Bronchial epithelial cell (primary cell): ENCODE measurements at regions not wholly inside any gene's neighbourhood (a gene's known extent, or its start where the extent isn't known, plus 50 kb on each side); places are given as distances from the start of the nearest gene placed in this dataset.

Source experiments
- DNase-seq: peaks from one replicate; pipeline ENCODE4 v3.0.0-alpha.2; 2010; ENCODE audit warnings: low read depth
- FAIRE-seq: peaks from 2 replicates; lab custom pipeline; 2011; peaks lifted over from hg19 to GRCh38; lab: Jason Lieb, UNC
- H3K27me3 ChIP-seq: 2 replicates; pipeline ENCODE4 v1.5.1; 2011; ENCODE audit warnings: low read length; ENCODE audit not compliant: control insufficient read depth, insufficient read depth
- H3K36me3 ChIP-seq: 2 replicates; pipeline ENCODE4 v1.5.1; 2011; ENCODE audit warnings: low read length; ENCODE audit not compliant: control insufficient read depth, insufficient read depth
- H3K4me3 ChIP-seq: 2 replicates; pipeline ENCODE4 v1.5.1; 2011; ENCODE audit warnings: mild to moderate bottlenecking, low read depth, low read length, control low read depth
- TF ChIP-seq, protein P1 (sequence below): IDR thresholded peaks from 2 replicates; pipeline ENCODE4 v1.5.1; 2011; ENCODE audit warnings: mild to moderate bottlenecking, moderate library complexity, low read length, control low read depth, inconsistent platforms; ENCODE audit not compliant: insufficient read depth, severe bottlenecking

DNA sequence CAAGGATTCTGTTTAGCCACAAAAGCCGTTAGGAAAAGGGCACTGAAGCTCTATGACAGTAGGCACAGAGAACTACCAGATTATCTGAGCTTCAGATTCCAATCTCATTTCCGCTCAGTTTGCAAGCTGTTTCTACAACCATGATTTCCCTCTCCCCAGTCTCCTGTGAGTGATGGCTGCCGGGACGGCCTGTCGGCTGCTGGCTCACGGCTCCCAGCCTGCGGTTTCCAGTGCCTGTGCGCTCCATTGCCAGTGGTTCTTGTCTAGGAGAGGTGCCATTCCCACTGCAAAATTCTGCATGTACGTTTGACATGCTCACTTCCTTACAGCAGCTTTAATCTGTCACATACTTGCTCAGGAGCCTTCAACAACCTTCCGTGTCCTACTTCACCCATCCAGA, 429.1 kb upstream of the FRG1 start:
- FAIRE-seq (no peak), DNase-seq (no peak)
- no peaks in the 10 kb centered on the region for H3K36me3 ChIP-seq
- H3K27me3 ChIP-seq = no peaks in the 10 kb centered on the region
- TF ChIP-seq, protein P1, sequence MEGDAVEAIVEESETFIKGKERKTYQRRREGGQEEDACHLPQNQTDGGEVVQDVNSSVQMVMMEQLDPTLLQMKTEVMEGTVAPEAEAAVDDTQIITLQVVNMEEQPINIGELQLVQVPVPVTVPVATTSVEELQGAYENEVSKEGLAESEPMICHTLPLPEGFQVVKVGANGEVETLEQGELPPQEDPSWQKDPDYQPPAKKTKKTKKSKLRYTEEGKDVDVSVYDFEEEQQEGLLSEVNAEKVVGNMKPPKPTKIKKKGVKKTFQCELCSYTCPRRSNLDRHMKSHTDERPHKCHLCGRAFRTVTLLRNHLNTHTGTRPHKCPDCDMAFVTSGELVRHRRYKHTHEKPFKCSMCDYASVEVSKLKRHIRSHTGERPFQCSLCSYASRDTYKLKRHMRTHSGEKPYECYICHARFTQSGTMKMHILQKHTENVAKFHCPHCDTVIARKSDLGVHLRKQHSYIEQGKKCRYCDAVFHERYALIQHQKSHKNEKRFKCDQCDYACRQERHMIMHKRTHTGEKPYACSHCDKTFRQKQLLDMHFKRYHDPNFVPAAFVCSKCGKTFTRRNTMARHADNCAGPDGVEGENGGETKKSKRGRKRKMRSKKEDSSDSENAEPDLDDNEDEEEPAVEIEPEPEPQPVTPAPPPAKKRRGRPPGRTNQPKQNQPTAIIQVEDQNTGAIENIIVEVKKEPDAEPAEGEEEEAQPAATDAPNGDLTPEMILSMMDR = no peak
- no peak overlapping the region for H3K4me3 ChIP-seq

DNA sequence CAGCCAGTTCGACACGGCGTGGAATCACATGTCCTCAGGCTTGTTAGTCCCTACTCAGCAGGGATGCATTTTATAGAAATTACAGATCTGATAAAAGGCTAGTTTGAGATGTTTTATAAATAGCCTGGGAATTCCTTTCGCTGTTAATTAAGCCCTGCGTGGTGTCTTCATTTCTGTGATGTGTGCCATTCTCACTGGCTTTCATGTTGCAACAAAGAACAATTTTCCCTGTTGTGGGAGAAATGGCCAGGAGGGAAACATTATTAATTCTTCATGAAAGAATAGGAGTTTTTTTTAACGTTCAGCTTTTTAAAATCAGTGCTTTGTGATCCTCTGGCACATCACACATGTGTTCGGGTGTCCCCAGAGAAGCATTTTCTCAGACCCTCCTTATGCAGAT, 427.3 kb upstream of the FRG1 start:
- Histone ChIP-seq H3K27me3 (no peaks in the 10 kb centered on the region), H3K36me3 (no peaks in the 10 kb centered on the region), H3K4me3 (no peak overlapping the region)
- FAIRE-seq (no peak), DNase-seq (no peak)
- TF ChIP-seq, protein P1 = no peak

DNA sequence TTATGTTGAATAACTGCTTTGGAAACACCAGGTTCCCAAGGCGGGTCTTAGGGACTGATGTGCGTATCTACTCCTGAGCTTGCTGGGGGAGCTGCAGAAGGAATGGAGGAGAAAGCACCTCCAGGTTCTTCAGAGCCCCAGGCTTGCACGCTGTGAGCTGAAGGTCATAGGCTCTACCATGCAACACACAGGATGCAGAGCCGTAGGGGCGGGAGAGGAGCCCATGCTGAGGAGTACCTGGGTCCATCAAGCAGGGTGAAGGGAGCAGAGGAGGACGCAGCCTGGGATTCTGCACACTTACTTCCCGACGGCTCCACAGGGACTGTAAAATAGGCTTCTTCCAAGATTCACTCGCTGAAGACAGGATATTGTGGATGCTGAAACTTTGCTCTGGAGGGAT, 426.5 kb upstream of the FRG1 start:
- DNase-seq = no peak
- TF ChIP-seq, protein P1 = no peak

DNA sequence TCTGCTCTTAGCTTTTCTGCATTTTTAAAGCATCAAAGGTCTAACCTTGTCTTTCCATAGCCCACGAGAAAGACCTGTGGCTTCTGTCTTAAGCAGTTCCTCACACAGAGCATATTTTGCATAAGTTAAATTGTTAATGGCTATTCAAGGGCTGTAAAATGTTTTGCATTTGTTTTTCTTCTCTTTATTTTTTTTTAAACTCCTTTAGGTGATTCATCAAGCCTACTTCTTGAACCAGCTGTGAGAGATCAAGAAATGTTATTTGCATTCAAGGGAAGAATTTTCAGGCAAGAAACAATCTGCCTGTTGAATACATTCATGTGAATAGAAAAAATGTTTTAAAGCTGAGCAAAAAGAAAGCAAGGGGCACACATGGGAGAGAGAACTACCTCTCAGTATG, 423.8 kb upstream of the FRG1 start:
- no peaks in the 10 kb centered on the region for H3K27me3 ChIP-seq
- FAIRE-seq = no peak
- H3K4me3 ChIP-seq = no peak overlapping the region
- no peaks in the 10 kb centered on the region for H3K36me3 ChIP-seq
- TF ChIP-seq, protein P1 = no peak
- no peak for DNase-seq

More for the DNA sequence above, 426.5 kb upstream of the FRG1 start:
- Histone ChIP-seq H3K36me3 (no peaks in the 10 kb centered on the region), H3K27me3 (no peaks in the 10 kb centered on the region), H3K4me3 (no peak overlapping the region)
- FAIRE-seq = no peak

DNA sequence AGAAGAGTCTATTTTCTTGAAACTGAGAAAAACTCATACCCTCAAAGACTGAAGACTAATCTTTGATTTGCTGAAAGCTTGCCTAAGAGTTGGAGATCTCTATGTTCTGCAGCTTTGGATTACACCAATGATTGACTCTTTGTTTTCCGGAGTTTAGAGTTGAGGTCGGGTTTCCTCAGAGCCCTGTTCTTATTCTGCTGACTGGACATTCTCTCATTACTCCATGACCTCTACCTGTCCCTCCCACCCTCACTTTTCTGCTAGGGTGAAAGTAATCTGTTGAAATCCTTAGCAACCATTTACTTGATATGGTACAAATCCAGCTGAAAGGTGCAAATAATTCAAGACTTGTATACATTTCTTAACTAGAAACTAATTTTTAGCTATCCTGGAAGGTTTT, 421.5 kb upstream of the FRG1 start:
- no peak for FAIRE-seq
- no peak overlapping the region for H3K4me3 ChIP-seq
- TF ChIP-seq, protein P1 = no peak
- no peaks in the 10 kb centered on the region for H3K36me3 ChIP-seq
- no peak for DNase-seq
- H3K27me3 ChIP-seq = no peaks in the 10 kb centered on the region

DNA sequence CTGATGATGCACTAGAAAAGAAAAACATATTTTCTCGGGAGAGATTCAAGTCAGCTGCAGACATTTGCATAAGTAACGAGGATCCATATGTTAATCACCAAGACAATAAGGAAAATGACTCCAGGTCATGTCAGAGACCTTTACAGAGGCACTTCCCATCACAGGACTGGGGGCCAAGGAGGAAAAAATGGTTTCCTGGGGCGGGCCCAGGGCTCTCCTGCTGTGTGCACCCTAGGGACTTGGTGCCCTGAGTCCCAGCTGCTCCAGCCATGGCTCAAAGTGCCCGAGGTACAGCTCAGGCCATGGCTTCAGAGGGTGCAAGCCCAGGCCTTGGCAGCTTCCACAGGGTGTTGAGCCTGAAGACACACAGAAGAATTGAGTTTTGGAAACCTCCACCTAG, 415.4 kb upstream of the FRG1 start:
- TF ChIP-seq, protein P1 = no peak
- Histone ChIP-seq H3K4me3 (no peak overlapping the region), H3K36me3 (no peaks in the 10 kb centered on the region), H3K27me3 (no peaks in the 10 kb centered on the region)
- FAIRE-seq (no peak), DNase-seq (no peak)
